Activated naive CD4-positive, alpha-beta T cell (primary cell): ENCODE measurements at regions not wholly inside any gene's neighbourhood (a gene's known extent, or its start where the extent isn't known, plus 50 kb on each side); places are given as distances from the start of the nearest gene placed in this dataset.

Experiments
- DNase-seq, 4 experiments: peaks; one replicate each; lab custom pipeline; 2025; lab: John Stamatoyannopoulos, UW

- no peak for DNase-seq
Observed at GRCh38 chr22:48051796-48052620, 1289.6 kb downstream of the TBC1D22A start.

GRCh38 chr22:48050836-48051235, 1288.4 kb downstream of the TBC1D22A start:
- no peak for DNase-seq

GRCh38 chr22:48049116-48049515, 1286.7 kb downstream of the TBC1D22A start:
- no peak for DNase-seq

GRCh38 chr22:48047722-48048500, 1285.5 kb downstream of the TBC1D22A start:
- no peak for DNase-seq

- DNase-seq: no peak
Observed at GRCh38 chr22:48045369-48045768, 1282.9 kb downstream of the TBC1D22A start.

- DNase-seq: no peak
Observed at GRCh38 chr22:48044487-48045060, 1282.1 kb downstream of the TBC1D22A start.

GRCh38 chr22:48043581-48043980, 1281.1 kb downstream of the TBC1D22A start:
- no peak for DNase-seq

GRCh38 chr22:48042621-48043395, 1280.4 kb downstream of the TBC1D22A start:
- no peak for DNase-seq

- DNase-seq: no peak
Observed at GRCh38 chr22:48039326-48039725, 1276.9 kb downstream of the TBC1D22A start.

- DNase-seq: no peak
Observed at GRCh38 chr22:48037618-48038017, 1275.2 kb downstream of the TBC1D22A start.

- DNase-seq: no peak
Observed at GRCh38 chr22:48035897-48036296, 1273.4 kb downstream of the TBC1D22A start.

GRCh38 chr22:48031589-48031988, 1269.1 kb downstream of the TBC1D22A start:
- no peak for DNase-seq

GRCh38 chr22:48025096-48025495, 1262.6 kb downstream of the TBC1D22A start:
- DNase-seq: no peak

- DNase-seq: no peak
Observed at GRCh38 chr22:48021991-48022401, 1259.5 kb downstream of the TBC1D22A start.

- DNase-seq: no peak
Observed at GRCh38 chr22:48018346-48018745, 1255.9 kb downstream of the TBC1D22A start.

- no peak for DNase-seq
Observed at GRCh38 chr22:48015701-48016100, 1253.3 kb downstream of the TBC1D22A start.

GRCh38 chr22:48004936-48005335, 1242.5 kb downstream of the TBC1D22A start:
- no peak for DNase-seq

- no peak for DNase-seq
Observed at GRCh38 chr22:48004038-48004437, 1241.6 kb downstream of the TBC1D22A start.

- no peak for DNase-seq
Observed at GRCh38 chr22:48001101-48001500, 1238.7 kb downstream of the TBC1D22A start.

GRCh38 chr22:47997612-47998011, 1235.2 kb downstream of the TBC1D22A start:
- DNase-seq: no peak

- DNase-seq: no peak
Observed at GRCh38 chr22:47997052-47997590, 1234.7 kb downstream of the TBC1D22A start.

GRCh38 chr22:47996446-47996857, 1234.0 kb downstream of the TBC1D22A start:
- DNase-seq: no peak
